ENCODE measurements at regions not wholly inside any gene's neighbourhood (a gene's known extent, or its start where the extent isn't known, plus 50 kb on each side); places are given as distances from the start of the nearest gene placed in this dataset.

GRCh38 chr6:1201547-1202200 is 110.2 kb upstream of the FOXQ1 start:
- DNase-seq (ENCODE audit: low read depth, low spot score), result no peak

- no peak for DNase-seq (ENCODE audit: low read depth, low spot score)
Observed at GRCh38 chr6:1200409-1201101, 111.3 kb upstream of the FOXQ1 start.

GRCh38 chr6:1200081-1200408 is 111.9 kb upstream of the FOXQ1 start:
- no peak for DNase-seq (ENCODE audit: low read depth, low spot score)

- DNase-seq (ENCODE audit: low read depth, low spot score), result no peak
Observed at GRCh38 chr6:1197309-1197708, 114.6 kb upstream of the FOXQ1 start.

DNA sequence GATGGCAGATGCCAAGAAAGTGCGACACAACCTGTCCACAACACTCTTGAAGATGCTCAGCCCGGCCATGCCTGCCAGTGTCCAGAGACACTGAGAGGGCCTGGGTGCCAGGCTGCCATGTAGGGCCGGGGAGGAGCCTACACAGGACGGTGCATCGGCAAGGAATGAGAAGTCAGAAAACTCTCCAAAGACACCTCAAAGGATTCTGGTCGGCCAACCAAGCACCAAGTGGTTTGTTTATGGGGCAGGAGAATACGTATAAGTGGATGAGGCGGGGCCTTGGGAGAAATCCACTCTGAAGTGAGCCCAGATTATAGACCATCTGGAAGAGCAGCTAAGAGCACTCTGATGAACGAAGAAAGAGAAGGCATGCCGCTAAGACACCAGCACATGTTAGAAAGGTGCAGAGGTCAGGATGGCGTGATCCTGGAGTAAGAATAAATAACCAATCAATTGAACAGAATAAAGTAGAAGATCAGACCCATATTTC is 120.7 kb upstream of the FOXQ1 start:
- no peak for DNase-seq (ENCODE audit: low read depth, low spot score)

GRCh38 chr6:1190366-1190765 is 121.5 kb upstream of the FOXQ1 start:
- peak; percentile 65 for DNase-seq (ENCODE audit: low read depth, low spot score)

- DNase-seq (ENCODE audit: low read depth, low spot score), result no peak
Observed at GRCh38 chr6:1188199-1188598, 123.7 kb upstream of the FOXQ1 start.

- DNase-seq (ENCODE audit: low read depth, low spot score), result no peak
Observed at GRCh38 chr6:1187293-1188131, 124.4 kb upstream of the FOXQ1 start.

GRCh38 chr6:1184318-1184717 is 127.6 kb upstream of the FOXQ1 start:
- no peak for DNase-seq (ENCODE audit: low read depth, low spot score)

GRCh38 chr6:1182722-1183521 is 129.0 kb upstream of the FOXQ1 start:
- DNase-seq (ENCODE audit: low read depth, low spot score), result no peak

DNA sequence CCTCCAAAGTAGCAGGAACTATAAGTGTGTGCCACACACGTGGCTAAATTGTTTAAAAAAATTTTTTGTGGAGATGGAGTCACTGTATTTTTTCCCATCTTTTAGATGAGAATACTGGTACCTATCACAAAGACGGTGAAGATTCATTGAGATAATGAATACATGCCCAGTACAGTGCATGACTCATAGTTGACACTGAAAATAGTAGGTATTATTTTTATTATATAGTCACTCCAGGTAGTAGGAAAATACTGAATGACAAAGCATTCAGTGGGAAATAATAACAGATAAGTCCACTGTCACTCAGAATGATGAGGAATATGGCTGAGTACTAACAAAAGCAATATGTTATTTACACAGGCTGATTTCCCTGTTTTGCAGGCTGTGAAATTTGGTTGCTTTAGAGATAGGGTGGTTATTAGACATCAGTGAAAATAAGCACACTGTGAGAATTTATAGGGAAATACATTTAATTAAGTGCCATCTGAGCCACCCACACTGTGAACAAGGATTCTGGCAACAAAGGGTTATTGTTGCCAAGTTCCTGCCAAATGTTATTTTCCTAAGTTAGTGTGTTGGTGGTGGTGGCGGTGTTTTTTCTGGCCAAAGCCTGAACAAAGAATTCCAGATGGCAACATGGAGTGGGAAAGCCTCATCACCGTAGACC is 129.8 kb upstream of the FOXQ1 start:
- no peak for DNase-seq (ENCODE audit: low read depth, low spot score)

DNA sequence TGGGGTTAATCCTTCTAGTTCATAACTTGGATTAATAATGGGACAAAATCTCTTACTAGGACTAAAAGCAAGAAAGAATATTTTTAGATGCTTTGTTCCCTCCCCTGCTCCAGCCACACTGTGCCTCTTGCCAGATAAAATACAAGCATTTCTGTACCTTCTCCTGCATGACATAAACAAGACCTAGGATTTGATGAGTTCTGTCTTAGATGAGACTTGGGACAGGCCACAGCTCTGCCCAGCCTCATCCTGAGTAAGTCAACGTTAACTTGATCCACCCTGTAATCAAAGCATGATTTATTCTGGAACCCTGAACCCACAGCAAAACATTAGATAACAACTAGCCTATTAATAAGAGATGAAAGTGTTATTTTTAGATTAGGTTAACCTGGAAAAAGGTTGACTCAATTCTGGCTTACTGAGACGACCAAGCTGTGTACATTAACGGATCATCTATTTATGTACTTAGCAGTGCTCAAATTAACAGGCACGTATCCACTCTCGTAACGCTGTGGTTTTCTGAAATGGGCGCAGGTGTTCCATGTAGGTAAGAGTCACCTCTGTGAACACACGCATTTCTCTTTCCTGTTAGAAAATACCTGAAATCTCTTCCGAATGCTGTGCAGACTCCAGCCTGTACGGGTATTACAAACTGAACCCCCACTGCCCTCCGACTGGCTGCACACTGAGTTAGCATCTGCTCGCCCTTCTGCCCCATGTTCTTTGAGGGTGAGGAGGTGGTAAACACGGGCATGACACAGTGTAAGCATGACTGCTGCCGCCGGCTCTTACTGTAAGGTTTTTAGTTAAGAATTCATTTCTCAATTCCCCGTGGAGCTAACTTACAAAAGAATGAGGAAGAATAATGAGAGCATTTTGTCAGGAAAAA is 132.1 kb upstream of the FOXQ1 start:
- no peak for DNase-seq (ENCODE audit: low read depth, low spot score)

DNA sequence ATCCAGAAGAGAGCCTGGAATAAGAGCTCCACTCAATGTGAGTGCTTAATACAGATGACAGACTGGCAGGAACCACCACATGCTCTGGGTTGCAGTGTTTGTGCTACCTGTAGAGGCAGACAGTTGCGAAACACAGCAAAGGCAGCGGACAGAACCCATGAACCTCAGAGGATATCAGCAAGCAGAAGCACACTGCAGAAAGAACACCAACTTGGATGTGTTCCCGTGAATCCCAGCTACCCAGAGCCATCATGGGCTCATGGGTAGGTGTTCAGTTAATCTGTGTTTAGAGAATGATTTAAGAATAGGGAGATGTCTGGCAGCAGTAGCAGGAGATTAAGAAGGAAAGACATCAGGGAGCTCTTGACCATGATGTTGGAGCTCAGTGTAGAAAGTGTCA is 133.3 kb upstream of the FOXQ1 start:
- no peak for DNase-seq (ENCODE audit: low read depth, low spot score)

GRCh38 chr6:1176567-1176966 is 135.3 kb upstream of the FOXQ1 start:
- no peak for DNase-seq (ENCODE audit: low read depth, low spot score)

GRCh38 chr6:1175877-1176276 is 136.0 kb upstream of the FOXQ1 start:
- DNase-seq (ENCODE audit: low read depth, low spot score), result no peak

DNA sequence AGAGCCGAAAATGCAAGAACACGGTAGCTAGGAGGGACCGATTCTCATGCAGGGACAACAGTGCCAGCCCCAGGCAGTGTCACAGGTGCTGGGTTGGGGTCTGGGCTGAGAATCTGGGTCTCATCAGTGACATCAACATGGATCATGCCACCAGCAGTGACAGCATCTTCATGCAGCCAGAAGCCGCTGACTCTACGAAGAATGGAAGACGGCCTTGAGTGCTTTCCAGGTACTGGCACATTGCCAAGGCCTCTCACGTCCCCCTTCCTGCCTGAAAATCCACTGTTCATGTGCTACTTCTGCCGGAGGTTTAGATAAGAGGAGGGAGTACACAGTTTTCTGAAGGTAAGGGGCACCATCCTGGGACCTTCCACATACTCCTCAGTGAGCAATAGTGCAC is 141.1 kb upstream of the FOXQ1 start:
- DNase-seq (ENCODE audit: low read depth, low spot score), result no peak

DNA sequence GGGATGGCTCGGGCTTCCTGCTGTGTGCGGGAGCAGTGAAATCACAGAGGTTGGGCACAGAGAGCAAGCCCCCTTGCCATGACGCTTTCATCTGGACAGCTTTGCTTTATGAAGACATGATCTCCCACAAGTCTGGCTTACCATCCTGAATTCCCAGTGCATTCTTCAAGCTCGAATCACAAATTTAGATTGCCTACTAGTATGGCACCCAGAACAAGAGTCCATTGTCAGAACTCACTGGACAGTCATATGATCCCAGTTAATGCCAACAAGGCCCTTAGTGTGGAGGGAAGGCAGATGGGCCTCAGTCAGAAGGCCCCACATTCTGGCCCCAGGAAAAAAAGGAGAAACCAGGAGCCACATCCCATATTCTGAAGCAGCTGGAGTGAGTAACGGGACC is 147.3 kb upstream of the FOXQ1 start:
- DNase-seq (ENCODE audit: low read depth, low spot score), result no peak

GRCh38 chr6:1163501-1163900 is 148.4 kb upstream of the FOXQ1 start:
- no peak for DNase-seq (ENCODE audit: low read depth, low spot score)

GRCh38 chr6:1162367-1163275 is 149.3 kb upstream of the FOXQ1 start:
- peak; percentile 11 for DNase-seq (ENCODE audit: low read depth, low spot score)
